Astrocyte (in vitro differentiated cells and primary cell): ENCODE measurements at regions not wholly inside any gene's neighbourhood (a gene's known extent, or its start where the extent isn't known, plus 50 kb on each side); places are given as distances from the start of the nearest gene placed in this dataset.

Experiments used
- DNase-seq: peaks from one replicate; pipeline ENCODE4 v3.0.0-alpha.2; 2010; ENCODE audit warnings: low read depth
- FAIRE-seq: peaks from 2 replicates; lab custom pipeline; 2011; peaks lifted over from hg19 to GRCh38; lab: Jason Lieb, UNC
- H2AFZ ChIP-seq: 2 replicates; pipeline ENCODE4 v1.6.0; 2012; ENCODE audit warnings: low read depth, low read length, inconsistent platforms
- H3K27ac ChIP-seq: 2 replicates; pipeline ENCODE4 v1.5.1; 2011; ENCODE audit warnings: low read depth, low read length, inconsistent platforms
- H3K27me3 ChIP-seq: 2 replicates; pipeline ENCODE4 v1.6.0; 2011; ENCODE audit warnings: low read length, inconsistent platforms; ENCODE audit not compliant: insufficient read depth
- H3K36me3 ChIP-seq: 2 replicates; pipeline ENCODE4 v1.5.1; 2011; ENCODE audit warnings: low read length, inconsistent platforms; ENCODE audit not compliant: insufficient read depth
- H3K4me1 ChIP-seq: 2 replicates; pipeline ENCODE4 v1.5.1; 2011; ENCODE audit warnings: low read length, inconsistent platforms; ENCODE audit not compliant: insufficient read depth
- H3K4me2 ChIP-seq: 2 replicates; pipeline ENCODE4 v1.6.0; 2012; ENCODE audit warnings: low read length, inconsistent platforms
- H3K4me3 ChIP-seq: 2 replicates; pipeline ENCODE4 v1.5.1; 2011; ENCODE audit warnings: low read depth, mild to moderate bottlenecking, low read length, inconsistent platforms; ENCODE audit not compliant: insufficient read depth
- H3K79me2 ChIP-seq: 2 replicates; pipeline ENCODE4 v1.6.0; 2012; ENCODE audit warnings: mild to moderate bottlenecking, low read length, inconsistent platforms; ENCODE audit not compliant: insufficient read depth
- H3K9ac ChIP-seq: 2 replicates; pipeline ENCODE4 v1.6.0; 2012; ENCODE audit warnings: mild to moderate bottlenecking, low read length, inconsistent platforms
- H3K9me3 ChIP-seq: 2 replicates; pipeline ENCODE4 v1.5.1; 2012; ENCODE audit warnings: low read depth, mild to moderate bottlenecking, low read length, inconsistent platforms; ENCODE audit not compliant: insufficient read depth
- H4K20me1 ChIP-seq: 2 replicates; pipeline ENCODE4 v1.6.0; 2012; ENCODE audit warnings: low read length, inconsistent platforms; ENCODE audit not compliant: insufficient read depth
- H3K27ac Mint-ChIP-seq: one replicate; pipeline ENCODE4 v1.8.0; 2021; ENCODE audit warnings: mild to moderate bottlenecking, mixed read lengths; ENCODE audit not compliant: unreplicated experiment
- H3K27me3 Mint-ChIP-seq: one replicate; pipeline ENCODE4 v1.8.0; 2021; ENCODE audit warnings: low read depth, mixed read lengths; ENCODE audit not compliant: unreplicated experiment
- H3K36me3 Mint-ChIP-seq: one replicate; pipeline ENCODE4 v1.8.0; 2021; ENCODE audit warnings: low read depth, mixed read lengths; ENCODE audit not compliant: unreplicated experiment
- H3K4me1 Mint-ChIP-seq: one replicate; pipeline ENCODE4 v1.8.0; 2021; ENCODE audit warnings: low read depth, mixed read lengths; ENCODE audit not compliant: unreplicated experiment
- H3K4me3 Mint-ChIP-seq: one replicate; pipeline ENCODE4 v1.8.0; 2021; ENCODE audit warnings: mild to moderate bottlenecking, moderate library complexity, mixed read lengths; ENCODE audit not compliant: unreplicated experiment
- H3K9me3 Mint-ChIP-seq: one replicate; pipeline ENCODE4 v1.8.0; 2021; ENCODE audit warnings: mild to moderate bottlenecking, mixed read lengths; ENCODE audit not compliant: unreplicated experiment
- EZH2 ChIP-seq: IDR thresholded peaks from 2 replicates; pipeline ENCODE4 v1.6.1; 2012; ENCODE audit warnings: mild to moderate bottlenecking, low read length, inconsistent platforms; ENCODE audit not compliant: insufficient read depth
- TF ChIP-seq, protein P1 (sequence below): IDR thresholded peaks from 2 replicates; pipeline ENCODE4 v1.5.1; 2011; ENCODE audit warnings: low read depth, mild to moderate bottlenecking, inconsistent platforms, low read length, moderate library complexity; ENCODE audit not compliant: insufficient read depth

DNA sequence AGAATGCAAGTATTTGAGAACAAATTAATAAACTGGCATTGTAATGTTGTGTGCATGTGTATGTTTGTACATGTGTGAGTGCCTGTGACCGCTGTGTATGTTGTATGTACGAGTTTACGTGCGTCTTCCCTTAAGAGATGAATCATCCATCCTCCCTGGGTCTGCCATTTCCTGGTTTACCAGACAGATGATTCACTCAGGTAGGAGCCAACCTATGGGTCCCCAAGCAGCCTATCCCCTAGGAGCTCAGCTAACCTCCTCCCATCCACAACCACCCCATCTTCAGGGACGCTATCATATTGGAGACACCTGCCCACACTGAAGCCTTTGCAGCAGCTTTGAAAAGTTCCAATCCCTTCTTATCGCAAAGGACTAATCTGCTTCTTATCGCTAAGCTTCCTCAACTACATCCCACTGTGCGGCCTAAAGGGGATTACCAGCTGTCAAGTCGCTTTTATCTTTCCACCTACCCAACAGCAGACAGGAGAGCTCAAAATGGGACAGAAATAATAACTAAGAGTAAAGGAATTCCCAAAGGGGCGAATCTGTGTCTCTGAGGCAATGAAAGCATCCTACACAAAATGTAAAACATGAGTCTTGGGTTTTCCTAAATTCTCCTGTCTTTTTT lies 81.5 kb upstream of the TMCC3 start:
- no peak overlapping the region for H3K4me3 ChIP-seq
- H4K20me1 ChIP-seq, result no peaks in the 10 kb centered on the region
- no peak overlapping the region for H3K4me2 ChIP-seq
- H2AFZ ChIP-seq, result no peak overlapping the region
- no peaks in the 10 kb centered on the region for H3K36me3 ChIP-seq
- no peak overlapping the region for H3K27ac ChIP-seq
- H3K9me3 ChIP-seq, result no peaks in the 10 kb centered on the region
- no peak overlapping the region for H3K9ac ChIP-seq
- no peak overlapping the region for H3K27ac Mint-ChIP-seq
- no peak for DNase-seq
- peaks cover 6% of the 10 kb centered on the region for H3K27me3 ChIP-seq
- FAIRE-seq, result no peak
- no peaks in the 10 kb centered on the region for H3K4me1 Mint-ChIP-seq
- no peaks in the 10 kb centered on the region for H3K79me2 ChIP-seq
- peaks cover 2% of the 10 kb centered on the region for H3K36me3 Mint-ChIP-seq
- H3K27me3 Mint-ChIP-seq, result peaks cover 7% of the 10 kb centered on the region
- H3K4me3 Mint-ChIP-seq, result peak overlapping the region; percentile 21
- TF ChIP-seq, protein P1, sequence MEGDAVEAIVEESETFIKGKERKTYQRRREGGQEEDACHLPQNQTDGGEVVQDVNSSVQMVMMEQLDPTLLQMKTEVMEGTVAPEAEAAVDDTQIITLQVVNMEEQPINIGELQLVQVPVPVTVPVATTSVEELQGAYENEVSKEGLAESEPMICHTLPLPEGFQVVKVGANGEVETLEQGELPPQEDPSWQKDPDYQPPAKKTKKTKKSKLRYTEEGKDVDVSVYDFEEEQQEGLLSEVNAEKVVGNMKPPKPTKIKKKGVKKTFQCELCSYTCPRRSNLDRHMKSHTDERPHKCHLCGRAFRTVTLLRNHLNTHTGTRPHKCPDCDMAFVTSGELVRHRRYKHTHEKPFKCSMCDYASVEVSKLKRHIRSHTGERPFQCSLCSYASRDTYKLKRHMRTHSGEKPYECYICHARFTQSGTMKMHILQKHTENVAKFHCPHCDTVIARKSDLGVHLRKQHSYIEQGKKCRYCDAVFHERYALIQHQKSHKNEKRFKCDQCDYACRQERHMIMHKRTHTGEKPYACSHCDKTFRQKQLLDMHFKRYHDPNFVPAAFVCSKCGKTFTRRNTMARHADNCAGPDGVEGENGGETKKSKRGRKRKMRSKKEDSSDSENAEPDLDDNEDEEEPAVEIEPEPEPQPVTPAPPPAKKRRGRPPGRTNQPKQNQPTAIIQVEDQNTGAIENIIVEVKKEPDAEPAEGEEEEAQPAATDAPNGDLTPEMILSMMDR, result no peak
- no peak for TF ChIP-seq EZH2
- H3K4me1 ChIP-seq, result no peaks in the 10 kb centered on the region
- H3K9me3 Mint-ChIP-seq, result peaks cover 4% of the 10 kb centered on the region

DNA sequence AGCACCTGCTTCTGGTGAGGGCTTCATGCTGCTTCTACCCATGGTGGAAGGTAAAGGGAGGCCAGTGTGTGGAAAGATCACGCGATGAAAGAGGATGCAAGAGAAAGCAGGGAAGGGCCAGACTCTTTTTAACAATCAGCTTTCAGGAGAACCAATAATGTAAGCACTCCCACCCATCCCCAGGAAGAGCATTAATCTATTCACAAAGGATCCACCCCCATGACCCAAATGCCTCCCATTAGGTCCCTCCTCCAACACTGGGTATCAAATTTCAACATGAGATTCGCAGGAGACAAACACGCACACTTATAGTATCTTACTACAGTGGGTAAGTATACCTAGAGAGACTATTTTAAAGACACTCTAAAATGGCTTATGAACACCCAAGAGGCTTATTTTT lies 80.5 kb upstream of the TMCC3 start:
- FAIRE-seq, result no peak
- Histone ChIP-seq H4K20me1 (no peaks in the 10 kb centered on the region), H3K9me3 (no peaks in the 10 kb centered on the region), H3K27me3 (peaks cover 3% of the 10 kb centered on the region), H3K9ac (no peak overlapping the region), H3K4me2 (no peak overlapping the region), H3K4me3 (no peak overlapping the region), H2AFZ (no peak overlapping the region), H3K27ac (no peak overlapping the region), H3K4me1 (no peaks in the 10 kb centered on the region), H3K79me2 (no peaks in the 10 kb centered on the region), H3K36me3 (no peaks in the 10 kb centered on the region)
- no peaks in the 10 kb centered on the region for H3K4me1 Mint-ChIP-seq
- no peak for TF ChIP-seq EZH2
- TF ChIP-seq, protein P1, result no peak
- DNase-seq, result no peak
- H3K9me3 Mint-ChIP-seq, result peaks cover 6% of the 10 kb centered on the region
- no peak overlapping the region for H3K4me3 Mint-ChIP-seq
- H3K27ac Mint-ChIP-seq, result no peak overlapping the region
- peaks cover 2% of the 10 kb centered on the region for H3K36me3 Mint-ChIP-seq
- peaks cover 7% of the 10 kb centered on the region for H3K27me3 Mint-ChIP-seq

DNA sequence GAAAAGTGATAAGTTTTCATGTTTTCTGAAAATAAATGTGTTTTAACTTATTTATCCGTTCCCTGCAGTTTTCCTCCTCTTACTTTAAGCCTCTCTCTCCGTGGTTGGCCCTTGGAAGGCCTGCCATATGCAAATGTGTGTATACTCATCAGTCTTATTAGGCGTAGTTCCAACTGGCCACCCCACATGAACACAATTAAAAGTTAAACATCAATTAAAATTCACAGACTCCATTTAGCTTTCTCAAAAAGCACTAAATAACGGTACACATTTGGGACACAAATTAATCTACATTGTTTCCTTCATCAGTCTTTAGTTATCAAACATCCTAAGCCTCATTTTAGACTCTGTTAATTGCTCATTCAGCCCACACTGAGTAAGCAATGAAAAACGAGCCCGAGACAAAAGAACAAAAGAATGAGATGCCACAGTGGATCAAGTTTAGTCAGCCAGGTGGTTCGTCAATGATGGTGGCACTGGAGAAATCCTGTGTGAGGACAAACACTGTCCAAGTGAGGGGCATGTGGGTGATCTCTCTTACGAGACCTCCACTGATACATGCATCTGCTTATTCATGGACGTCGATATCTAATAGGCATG lies 76.0 kb upstream of the TMCC3 start:
- TF ChIP-seq, protein P1, result no peak
- no peak for TF ChIP-seq EZH2
- DNase-seq, result no peak
- H3K9me3 Mint-ChIP-seq, result peaks cover 6% of the 10 kb centered on the region
- H3K4me1 Mint-ChIP-seq, result peaks cover 5% of the 10 kb centered on the region
- H3K27me3 Mint-ChIP-seq, result peaks cover 2% of the 10 kb centered on the region
- H3K4me3 Mint-ChIP-seq, result no peak overlapping the region
- Histone ChIP-seq H3K9ac (no peak overlapping the region), H3K4me2 (no peak overlapping the region), H3K27ac (no peak overlapping the region), H2AFZ (no peak overlapping the region), H4K20me1 (no peaks in the 10 kb centered on the region), H3K27me3 (no peaks in the 10 kb centered on the region), H3K9me3 (no peaks in the 10 kb centered on the region), H3K4me3 (no peak overlapping the region), H3K4me1 (no peaks in the 10 kb centered on the region), H3K79me2 (no peaks in the 10 kb centered on the region), H3K36me3 (no peaks in the 10 kb centered on the region)
- no peak for FAIRE-seq
- no peak overlapping the region for H3K27ac Mint-ChIP-seq
- peaks cover 2% of the 10 kb centered on the region for H3K36me3 Mint-ChIP-seq
